GM12872 (cell line): ENCODE measurements at regions not wholly inside any gene's neighbourhood (a gene's known extent, or its start where the extent isn't known, plus 50 kb on each side); places are given as distances from the start of the nearest gene placed in this dataset.
A peak's percentile ranks its signal among the peaks of the same experiment; 100 is the strongest.

Experiments
- CTCF ChIP-seq: IDR thresholded peaks from 3 replicates; pipeline ENCODE4 v1.5.1; 2011; ENCODE audit warnings: low read depth, mild to moderate bottlenecking, low read length, moderate library complexity; ENCODE audit not compliant: insufficient read depth

DNA sequence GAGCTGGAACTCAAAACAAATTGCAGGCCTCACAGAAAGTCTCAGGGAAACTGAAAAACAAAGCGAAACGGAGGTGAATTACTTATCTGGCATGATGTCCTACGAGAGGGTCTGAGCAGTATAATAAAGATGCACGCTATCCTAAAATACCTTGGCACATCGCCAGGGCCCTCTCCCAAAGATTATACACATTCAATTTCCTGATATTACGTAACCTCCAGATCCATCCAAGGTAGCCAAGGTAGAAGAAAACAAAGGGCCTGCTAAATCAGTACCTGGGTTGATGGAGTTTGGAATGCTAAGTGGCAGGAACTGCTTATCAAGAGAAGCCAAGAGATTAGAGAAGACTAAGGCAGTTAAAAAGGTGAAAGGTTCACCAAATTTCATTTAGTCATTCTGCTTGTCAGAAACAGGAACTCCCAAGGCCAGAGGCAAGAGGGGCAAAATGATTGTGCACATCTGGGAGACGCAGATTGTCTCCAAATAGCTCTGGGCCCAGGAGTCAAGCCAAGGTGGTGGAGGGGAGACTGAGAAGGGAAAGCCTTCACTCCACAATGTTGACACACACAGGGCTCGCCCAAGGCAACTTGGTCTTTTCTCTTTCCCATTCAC is 236.8 kb upstream of the ATP5MC3 start:
- TF ChIP-seq CTCF = no peak

GRCh38 chr2:175414882-175415487 is 233.5 kb upstream of the ATP5MC3 start:
- peak; percentile 81 for TF ChIP-seq CTCF

DNA sequence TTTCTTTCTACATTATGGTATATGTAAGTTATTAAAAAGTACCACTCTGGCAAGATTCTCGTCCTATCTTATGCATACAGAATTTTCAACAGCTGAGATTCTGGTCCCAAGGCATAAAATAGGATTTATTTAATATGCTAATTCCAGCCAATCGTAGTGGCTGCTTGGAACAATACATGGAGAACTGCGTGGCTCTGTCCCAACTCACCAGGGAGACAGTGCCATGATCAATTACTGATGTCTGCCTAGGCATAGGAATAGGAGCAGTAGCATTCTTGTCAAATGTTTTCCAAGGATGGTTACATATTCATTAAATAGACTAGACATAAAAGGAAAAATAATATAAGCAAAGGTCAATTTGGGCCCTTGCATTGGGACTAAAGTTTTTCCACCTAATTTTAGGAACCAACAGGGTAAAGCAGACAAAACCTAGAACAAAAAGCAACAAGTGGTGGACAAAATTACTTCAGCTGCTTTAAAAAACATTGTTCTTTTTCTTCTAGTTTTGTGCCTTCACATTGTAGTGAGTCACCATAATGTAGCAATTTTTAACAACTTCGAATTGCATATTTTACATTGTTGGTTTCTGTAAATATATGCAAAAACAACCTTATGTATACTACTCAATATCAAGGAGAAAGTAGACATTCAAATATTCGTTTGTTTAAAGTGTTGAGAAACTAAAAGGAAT is 232.8 kb upstream of the ATP5MC3 start:
- no peak for TF ChIP-seq CTCF

DNA sequence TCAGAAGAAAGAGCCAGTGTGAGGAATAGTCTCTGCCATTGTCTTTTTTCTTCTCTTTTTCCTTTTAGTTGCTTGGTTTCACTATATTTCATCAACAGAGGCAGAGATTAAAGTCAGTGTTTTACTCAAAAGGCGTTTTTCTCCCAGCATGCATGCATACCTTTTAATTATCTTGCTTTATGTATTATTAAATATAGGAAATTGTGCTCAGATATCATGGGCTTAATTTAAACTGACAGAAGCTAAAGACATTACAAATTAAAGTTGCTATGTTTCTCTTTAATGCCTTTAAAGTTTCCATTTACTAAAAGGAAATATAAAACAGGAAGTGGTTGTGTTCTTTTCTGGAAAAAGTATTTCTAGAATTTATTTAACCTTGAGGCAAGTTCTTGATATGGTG is 223.3 kb upstream of the ATP5MC3 start:
- no peak for TF ChIP-seq CTCF

GRCh38 chr2:175403599-175404221 is 222.2 kb upstream of the ATP5MC3 start:
- no peak for TF ChIP-seq CTCF

DNA sequence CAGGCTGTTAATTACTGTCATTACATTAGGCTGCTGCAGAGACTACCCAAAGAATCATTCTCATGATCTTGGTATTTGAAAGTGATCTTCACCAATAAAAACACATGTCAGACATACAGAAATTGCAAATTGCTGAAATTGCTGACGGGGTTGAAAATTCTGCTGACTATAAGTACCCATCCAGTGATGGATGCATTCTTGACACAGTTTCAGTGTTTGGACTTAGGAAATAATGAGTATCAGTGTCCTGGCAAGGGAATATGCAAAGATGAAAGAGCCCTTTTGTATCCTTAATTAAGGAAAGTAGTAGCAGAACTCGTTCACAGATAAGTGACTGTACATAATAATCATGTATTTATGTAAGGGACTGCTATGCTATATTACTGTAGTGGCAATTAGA is 221.1 kb upstream of the ATP5MC3 start:
- TF ChIP-seq CTCF = no peak

DNA sequence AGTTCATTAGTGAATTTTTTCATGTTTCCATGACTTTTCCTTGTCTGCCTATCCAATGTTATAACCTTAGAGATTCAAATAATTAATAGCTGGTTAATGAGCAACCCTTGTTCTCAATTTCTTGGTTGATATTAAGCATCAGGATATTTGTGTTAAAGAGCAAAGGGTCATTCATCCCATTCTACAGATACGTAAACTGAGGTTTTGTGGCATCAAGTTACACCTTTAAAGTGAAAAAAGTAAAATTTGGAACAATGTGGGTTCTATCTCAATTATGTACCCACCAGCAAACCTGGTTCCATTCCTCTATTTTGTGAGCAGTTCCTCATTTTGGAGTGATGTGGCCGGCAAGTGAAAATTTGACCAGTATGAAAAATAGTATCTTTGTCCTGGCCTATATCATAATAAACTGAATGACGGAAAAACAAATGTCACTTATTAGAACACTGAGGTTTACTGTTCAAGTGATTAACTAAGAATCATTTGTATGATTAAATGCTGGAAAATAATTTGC is 220.5 kb upstream of the ATP5MC3 start:
- TF ChIP-seq CTCF = no peak
